ENCODE measurements at regions not wholly inside any gene's neighbourhood (a gene's known extent, or its start where the extent isn't known, plus 50 kb on each side); places are given as distances from the start of the nearest gene placed in this dataset.

DNA sequence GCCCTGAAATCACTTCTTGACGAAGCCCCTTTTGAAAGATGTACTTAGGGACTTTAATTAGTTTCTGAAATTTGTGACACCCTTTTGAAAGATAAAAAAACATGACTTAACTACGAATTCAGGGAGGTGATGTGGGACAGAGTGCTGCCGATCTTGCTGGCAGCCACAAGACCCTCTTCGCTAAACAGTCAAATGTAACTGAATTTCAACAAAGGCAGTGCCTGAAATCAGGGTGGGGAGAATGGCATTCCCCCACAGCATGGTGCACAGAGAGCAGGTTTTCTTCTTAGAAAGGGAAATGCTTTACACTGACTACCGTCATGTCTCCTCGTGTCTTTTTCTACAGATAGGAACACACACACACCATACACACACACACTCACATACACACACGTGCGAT lies 640.2 kb upstream of the POU3F3 start:
- no peak for TF ChIP-seq POLR2AphosphoS5 (IDR thresholded peaks at IDR 0.05; ENCODE audit: low read depth, low read length)
- TF ChIP-seq, protein P1, sequence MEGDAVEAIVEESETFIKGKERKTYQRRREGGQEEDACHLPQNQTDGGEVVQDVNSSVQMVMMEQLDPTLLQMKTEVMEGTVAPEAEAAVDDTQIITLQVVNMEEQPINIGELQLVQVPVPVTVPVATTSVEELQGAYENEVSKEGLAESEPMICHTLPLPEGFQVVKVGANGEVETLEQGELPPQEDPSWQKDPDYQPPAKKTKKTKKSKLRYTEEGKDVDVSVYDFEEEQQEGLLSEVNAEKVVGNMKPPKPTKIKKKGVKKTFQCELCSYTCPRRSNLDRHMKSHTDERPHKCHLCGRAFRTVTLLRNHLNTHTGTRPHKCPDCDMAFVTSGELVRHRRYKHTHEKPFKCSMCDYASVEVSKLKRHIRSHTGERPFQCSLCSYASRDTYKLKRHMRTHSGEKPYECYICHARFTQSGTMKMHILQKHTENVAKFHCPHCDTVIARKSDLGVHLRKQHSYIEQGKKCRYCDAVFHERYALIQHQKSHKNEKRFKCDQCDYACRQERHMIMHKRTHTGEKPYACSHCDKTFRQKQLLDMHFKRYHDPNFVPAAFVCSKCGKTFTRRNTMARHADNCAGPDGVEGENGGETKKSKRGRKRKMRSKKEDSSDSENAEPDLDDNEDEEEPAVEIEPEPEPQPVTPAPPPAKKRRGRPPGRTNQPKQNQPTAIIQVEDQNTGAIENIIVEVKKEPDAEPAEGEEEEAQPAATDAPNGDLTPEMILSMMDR (IDR thresholded peaks at IDR 0.05), result no peak
- no peak for TF ChIP-seq RAD21 (IDR thresholded peaks at IDR 0.05; ENCODE audit: low read length)
- TF ChIP-seq, protein P2, sequence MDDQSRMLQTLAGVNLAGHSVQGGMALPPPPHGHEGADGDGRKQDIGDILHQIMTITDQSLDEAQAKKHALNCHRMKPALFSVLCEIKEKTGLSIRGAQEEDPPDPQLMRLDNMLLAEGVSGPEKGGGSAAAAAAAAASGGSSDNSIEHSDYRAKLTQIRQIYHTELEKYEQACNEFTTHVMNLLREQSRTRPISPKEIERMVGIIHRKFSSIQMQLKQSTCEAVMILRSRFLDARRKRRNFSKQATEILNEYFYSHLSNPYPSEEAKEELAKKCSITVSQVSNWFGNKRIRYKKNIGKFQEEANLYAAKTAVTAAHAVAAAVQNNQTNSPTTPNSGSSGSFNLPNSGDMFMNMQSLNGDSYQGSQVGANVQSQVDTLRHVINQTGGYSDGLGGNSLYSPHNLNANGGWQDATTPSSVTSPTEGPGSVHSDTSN (IDR thresholded peaks at IDR 0.05), result no peak
- no peak for TF ChIP-seq EP300 (IDR thresholded peaks at IDR 0.05; ENCODE audit: borderline replicate concordance in 1 of 2, low read depth in 1 of 2, low read length in 1 of 2)
- no peak for TF ChIP-seq TAF1 (IDR thresholded peaks at IDR 0.05; ENCODE audit: borderline replicate concordance, low read depth, low read length)
- TF ChIP-seq FOXM1 (IDR thresholded peaks at IDR 0.05; ENCODE audit: low read depth), result no peak
- TF ChIP-seq, protein P3, sequence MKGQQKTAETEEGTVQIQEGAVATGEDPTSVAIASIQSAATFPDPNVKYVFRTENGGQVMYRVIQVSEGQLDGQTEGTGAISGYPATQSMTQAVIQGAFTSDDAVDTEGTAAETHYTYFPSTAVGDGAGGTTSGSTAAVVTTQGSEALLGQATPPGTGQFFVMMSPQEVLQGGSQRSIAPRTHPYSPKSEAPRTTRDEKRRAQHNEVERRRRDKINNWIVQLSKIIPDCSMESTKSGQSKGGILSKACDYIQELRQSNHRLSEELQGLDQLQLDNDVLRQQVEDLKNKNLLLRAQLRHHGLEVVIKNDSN (IDR thresholded peaks at IDR 0.05; ENCODE audit: borderline replicate concordance, low read depth), result no peak
- TF ChIP-seq EZH2phosphoT487 (IDR thresholded peaks at IDR 0.05; ENCODE audit: borderline replicate concordance, low read depth), result no peak
- no peak for TF ChIP-seq SIN3A (IDR thresholded peaks at IDR 0.05; ENCODE audit: borderline replicate concordance, low read depth, low read length)
- TF ChIP-seq ELF1 (IDR thresholded peaks at IDR 0.05), result no peak
- TF ChIP-seq, protein P4, sequence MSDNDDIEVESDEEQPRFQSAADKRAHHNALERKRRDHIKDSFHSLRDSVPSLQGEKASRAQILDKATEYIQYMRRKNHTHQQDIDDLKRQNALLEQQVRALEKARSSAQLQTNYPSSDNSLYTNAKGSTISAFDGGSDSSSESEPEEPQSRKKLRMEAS (IDR thresholded peaks at IDR 0.05; ENCODE audit: low read depth), result no peak
- TF ChIP-seq, protein P5, sequence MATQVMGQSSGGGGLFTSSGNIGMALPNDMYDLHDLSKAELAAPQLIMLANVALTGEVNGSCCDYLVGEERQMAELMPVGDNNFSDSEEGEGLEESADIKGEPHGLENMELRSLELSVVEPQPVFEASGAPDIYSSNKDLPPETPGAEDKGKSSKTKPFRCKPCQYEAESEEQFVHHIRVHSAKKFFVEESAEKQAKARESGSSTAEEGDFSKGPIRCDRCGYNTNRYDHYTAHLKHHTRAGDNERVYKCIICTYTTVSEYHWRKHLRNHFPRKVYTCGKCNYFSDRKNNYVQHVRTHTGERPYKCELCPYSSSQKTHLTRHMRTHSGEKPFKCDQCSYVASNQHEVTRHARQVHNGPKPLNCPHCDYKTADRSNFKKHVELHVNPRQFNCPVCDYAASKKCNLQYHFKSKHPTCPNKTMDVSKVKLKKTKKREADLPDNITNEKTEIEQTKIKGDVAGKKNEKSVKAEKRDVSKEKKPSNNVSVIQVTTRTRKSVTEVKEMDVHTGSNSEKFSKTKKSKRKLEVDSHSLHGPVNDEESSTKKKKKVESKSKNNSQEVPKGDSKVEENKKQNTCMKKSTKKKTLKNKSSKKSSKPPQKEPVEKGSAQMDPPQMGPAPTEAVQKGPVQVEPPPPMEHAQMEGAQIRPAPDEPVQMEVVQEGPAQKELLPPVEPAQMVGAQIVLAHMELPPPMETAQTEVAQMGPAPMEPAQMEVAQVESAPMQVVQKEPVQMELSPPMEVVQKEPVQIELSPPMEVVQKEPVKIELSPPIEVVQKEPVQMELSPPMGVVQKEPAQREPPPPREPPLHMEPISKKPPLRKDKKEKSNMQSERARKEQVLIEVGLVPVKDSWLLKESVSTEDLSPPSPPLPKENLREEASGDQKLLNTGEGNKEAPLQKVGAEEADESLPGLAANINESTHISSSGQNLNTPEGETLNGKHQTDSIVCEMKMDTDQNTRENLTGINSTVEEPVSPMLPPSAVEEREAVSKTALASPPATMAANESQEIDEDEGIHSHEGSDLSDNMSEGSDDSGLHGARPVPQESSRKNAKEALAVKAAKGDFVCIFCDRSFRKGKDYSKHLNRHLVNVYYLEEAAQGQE (IDR thresholded peaks at IDR 0.05; ENCODE audit: low read depth, low read length), result no peak
- no peak for TF ChIP-seq MEF2A (IDR thresholded peaks at IDR 0.05; ENCODE audit: borderline replicate concordance, low read depth)
